ENCODE measurements at regions not wholly inside any gene's neighbourhood (a gene's known extent, or its start where the extent isn't known, plus 50 kb on each side); places are given as distances from the start of the nearest gene placed in this dataset.

DNA sequence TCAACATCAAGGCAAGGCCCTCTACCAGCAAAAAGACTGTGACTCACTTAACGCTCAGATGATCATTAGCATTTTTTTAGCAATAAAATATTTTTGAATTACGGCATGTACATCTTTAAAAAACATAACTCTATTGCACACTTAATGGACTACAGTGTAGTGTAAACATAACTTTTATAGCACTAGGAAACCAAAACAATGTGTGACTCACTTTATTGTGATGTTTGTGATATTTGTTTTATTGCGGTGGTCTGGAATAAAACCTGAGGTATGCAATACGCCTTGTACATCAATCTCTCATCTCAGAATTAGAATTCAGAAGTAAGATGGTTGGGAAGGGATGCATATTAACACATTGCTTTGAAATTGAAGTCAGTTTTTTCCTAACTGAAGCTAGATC is 106.9 kb upstream of the PTCH1 start:
- no peak for DNase-seq (ENCODE audit: low read depth in 2 of 2)

DNA sequence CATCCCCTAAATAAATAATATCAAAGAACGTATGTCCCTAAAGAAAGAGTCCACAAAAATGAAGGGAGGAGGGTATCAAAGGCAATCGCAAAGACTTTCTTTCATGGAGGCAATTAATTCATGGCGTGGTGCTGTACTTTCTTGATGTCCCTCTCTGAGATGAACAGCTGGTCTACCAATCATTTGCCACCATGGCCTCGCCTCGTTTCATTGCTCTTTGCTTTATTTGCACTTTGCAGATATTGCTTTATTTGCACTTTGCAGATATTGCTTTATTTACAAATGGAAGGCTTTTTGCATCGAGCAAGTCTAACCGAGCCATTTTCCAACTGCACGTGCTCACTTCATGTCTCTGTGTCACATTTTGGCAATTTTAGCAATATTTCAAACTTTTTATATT is 104.0 kb upstream of the PTCH1 start:
- DNase-seq (ENCODE audit: low read depth in 2 of 2), result no peak

DNA sequence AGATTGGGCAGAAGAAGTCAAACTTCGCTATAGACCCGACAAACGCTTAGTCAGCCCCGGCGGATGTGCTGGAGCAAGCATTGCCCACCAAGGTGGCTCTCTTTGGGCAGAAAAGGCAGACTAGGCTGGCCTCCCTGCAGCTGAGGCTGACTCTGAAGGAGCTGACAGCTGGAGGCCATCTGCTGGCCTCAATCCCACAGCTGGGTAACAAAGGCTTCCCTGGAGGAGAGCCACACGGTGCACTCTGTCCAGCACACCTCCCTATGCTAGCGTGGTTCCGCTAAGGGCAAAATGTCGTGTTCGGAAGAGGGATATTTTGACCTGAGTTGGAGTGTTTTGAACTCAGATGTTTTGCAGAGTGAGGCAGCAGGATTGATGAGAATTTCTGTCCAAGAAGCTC is 103.5 kb upstream of the PTCH1 start:
- DNase-seq (ENCODE audit: low read depth in 2 of 2), result no peak

DNA sequence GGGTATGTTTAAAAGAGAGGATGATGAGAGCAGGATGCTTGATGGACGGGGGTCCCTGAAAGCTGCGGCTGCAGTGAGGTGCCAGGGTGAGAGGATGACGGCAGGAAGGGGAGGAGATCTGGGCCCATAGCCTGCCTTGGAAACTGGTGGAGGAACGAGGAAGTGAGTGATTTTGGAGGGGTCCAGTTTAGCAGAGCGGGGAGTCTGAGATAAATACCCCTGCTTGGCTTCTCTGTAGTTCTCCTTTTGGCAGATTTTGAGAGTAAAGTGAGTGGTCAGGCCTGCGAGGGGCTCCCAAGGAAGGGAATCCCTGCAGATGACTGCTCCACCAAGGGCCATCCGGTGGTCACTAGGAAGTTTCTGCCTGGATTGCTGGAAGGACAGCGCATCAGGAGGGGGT is 98.5 kb upstream of the PTCH1 start:
- no peak for DNase-seq (ENCODE audit: low read depth in 2 of 2)

DNA sequence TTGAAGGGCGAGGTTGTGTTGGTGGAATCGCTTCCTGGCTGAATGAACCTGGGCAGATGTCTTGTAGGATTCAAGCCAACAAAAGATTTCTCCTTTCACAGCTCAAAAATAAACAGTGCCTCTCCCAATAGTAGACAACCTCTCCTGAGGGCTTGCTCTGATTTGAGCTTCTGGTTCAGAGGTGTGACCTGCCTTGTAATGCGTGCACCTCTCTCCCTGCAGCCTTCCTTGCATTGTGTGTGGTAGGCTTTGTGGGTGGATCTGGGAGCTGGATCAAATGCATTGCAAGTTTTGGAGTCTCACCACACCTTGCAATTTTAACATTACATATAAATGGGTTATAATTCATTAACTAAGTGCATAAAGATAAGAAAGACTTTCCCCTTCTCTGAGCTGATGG is 96.9 kb upstream of the PTCH1 start:
- DNase-seq (ENCODE audit: low read depth in 2 of 2), result no peak

DNA sequence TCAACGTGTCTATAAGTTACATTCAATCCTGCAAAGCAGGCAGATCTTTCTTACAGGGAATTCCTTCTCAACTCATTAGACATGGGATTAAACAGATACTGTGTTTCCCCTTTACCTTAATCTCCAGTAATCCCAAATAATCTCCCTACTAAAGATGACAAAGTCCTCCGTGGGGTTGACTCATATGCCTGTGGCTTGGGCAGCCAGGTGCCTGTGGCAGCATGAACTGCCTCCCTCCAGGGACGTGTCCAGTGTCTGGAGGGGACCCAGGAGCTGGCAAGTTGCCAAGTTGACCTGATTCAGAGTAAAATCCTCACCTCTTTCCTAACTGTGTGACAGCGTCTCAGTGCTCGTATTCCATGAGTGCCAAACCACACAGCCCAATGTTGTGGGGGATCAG is 94.6 kb upstream of the PTCH1 start:
- DNase-seq (ENCODE audit: low read depth in 2 of 2), result no peak

DNA sequence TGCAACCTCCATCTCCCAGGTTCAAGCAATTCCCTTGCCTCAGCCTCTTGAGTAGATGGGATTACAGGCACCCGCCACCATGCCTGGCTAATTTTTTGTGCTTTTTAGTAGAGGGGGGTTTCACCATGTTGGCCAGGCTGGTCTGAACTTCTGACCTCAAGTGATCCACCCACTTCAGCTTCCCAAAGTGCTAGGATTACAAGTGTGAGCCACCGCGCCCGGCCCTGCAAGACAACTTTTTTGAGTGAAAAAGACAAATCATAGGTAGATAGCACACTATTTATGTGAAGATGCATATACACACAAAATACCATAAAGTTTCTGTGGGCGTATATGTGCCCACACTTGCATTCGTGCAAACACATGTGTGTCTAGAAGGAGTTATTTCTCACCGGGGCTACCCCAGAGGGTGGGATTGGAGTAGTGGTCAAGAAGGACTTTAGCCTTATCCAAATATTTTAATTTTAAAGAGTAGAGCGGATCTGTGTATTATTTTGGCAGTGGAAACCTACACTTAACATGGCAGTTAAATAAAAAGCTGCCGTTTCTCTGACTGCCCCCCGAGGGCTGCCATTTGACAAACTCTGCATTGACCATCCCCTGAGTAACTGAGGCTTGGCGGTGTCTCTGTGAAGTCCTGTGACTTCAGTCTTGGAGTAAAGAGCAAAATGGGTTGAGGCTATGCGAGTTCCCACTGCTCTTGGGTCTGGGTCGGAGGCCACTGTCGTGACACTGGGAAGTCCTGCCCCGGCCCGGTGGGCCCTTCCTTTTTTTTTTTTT is 93.4 kb upstream of the PTCH1 start:
- no peak for DNase-seq (ENCODE audit: low read depth in 2 of 2)

DNA sequence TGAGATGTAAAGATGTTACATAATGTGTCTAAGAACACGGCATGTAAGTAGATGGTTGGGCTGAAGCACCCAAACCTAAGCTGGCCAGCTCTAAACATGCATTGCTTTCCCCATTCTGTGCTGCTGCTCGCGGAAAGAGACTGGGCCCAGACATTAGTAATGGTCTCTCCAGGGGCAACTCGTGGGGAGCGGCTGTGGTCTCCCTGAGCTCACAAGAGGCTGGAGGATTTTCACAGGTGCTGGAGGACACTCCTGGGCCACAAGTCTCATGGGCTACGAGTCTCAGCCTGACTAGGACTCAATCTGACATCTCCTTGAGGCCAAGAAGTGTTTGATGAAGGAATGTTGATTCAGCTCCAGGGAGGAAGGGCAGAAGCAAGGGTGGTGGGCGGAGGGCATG is 92.7 kb upstream of the PTCH1 start:
- no peak for DNase-seq (ENCODE audit: low read depth in 2 of 2)

DNA sequence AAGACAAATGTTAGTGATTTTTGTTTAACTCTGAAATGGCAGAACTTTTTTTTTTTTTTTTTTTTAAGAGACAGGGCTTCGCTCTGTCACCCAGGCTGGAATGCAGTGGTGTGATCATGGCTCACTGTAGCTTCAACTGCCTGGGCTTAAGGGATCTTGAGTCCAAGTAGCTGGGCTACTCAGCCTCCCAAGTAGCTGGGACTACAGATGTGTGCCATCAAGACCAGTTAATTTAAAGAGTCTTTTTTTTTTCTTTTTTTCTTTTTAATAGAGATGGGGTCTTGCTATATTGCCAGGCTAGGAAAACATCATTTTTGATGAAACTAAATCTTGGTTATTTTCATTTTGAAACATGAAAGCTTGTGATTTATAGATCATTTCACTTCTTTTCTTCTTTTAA is 91.6 kb upstream of the PTCH1 start:
- DNase-seq (ENCODE audit: low read depth in 2 of 2), result no peak

DNA sequence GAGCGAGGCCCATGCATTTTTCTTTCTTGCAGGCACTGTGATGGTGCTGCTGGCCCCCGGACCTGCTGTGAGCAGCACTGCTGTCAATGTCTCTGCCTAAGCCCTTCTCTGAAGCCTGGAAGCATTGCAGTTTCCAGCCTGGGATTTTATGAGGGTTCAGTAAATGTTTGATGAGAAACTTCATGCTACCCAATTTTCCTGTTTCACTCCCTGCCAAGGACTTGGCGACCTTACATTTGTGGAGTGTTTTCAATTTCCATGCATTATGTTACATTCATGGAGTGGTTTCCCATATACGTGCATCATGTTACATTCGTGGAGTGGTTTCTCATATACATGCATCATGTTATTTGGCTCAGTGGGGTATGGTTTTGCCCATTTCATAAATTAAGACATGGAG is 90.7 kb upstream of the PTCH1 start:
- DNase-seq (ENCODE audit: low read depth in 2 of 2), result no peak

DNA sequence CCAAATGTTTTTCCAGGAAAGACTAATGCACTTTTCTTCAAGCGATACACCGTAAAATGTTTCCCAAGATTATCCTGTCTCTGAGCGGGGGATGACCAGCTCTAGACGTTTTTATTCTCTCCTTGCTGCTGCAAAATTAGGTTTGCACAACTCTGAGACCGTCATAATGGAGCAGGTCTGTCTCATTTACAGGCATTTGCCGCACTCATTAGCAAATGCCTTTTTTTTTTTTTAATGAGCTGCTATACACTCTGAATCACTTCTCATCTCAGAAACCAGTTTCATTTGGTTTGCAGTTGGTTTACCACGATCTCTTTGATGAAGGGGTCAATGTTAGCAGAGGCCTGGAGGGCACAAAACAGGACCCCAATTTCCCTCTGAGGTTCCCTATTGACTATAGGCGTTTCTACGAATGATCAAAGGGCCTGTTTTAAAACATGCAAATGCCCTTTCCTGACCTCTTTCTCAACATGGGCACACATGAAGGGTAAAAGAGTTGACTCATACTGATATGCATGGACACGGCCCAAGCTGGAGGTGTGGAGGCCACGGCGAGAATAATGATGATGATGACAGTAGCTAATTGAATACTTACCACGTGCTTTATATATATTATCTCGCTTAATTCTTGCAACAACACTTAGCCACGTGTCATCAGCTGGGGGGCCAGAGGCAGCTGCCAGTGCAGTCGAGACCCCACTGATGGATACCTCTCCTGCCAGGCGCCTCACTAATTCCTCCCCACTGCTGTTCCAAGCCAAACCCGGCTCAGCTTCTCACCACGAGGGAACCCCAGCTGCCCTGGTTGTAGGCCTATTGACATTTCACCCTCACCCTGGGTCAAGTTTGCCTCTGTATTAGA is 89.9 kb upstream of the PTCH1 start:
- no peak for DNase-seq (ENCODE audit: low read depth in 2 of 2)

DNA sequence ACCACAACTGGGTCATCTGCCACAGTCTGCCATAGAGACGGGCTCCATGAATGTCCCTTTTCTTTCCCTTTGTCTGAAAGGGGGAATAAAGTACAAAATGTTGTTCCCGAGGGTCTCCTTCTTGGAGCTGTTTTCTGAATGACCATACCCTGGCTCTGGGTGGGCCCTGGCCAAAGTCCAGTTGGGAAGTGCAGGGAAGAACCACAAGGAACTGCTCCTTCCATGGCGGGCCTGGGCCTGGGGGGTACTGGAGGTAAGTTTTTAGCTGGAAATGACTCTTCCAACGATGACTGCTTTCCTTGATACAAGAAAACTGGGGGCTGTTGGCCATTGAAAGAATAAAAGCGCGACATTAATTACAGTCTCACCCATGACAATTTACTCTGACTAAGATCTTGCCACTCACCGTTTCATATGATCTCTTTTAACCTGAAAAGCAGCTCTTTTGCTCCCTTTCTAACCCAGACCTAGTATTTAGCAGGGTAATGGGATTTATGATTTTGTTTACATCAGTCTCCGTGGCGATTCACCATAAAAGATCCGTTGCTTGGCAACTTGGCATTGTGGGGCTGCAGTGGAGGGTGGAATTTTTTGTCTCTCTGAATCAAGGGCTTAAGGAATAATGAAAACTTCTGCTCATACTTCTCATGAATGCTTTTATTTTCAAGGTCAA is 89.2 kb upstream of the PTCH1 start:
- no peak for DNase-seq (ENCODE audit: low read depth in 2 of 2)

DNA sequence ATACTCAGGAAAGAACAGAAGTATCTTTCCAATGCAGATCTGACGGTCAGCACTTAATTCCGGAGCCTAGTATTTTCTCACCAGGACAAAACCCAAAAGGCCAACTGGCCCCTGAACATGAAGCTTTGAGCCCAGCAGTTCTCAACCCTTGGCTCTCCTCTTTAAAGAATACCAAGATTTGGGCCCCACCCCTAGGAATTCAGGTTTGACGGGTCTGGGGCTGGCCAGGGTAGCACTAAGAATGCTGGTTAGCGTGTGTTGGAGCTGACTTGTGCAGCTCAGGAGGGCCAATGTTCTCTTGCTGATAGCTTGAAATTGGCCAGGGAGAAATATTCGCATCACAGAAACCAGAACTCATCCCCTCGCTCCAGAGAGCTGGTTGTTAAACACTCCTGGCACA is 88.3 kb upstream of the PTCH1 start:
- DNase-seq (ENCODE audit: low read depth in 2 of 2), result no peak

DNA sequence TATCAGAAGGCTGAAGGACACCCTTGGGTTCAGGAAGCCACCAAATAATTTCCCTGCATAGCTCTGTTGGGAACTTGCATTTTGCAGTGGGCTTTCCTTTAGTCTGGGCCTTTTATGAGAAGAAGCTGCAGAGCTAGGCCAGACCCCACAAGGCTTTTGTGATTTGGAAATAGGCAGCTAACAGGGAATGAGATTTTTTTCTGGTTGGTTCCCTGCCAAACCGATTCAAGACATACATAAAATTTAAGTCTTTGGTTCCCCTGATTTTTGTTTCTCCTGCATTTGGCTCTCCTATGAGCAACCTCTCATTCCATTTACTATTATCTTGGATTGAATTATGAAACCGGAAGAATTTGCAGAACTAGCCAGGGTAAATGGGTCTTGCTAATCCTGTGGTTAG is 81.5 kb upstream of the PTCH1 start:
- no peak for DNase-seq (ENCODE audit: low read depth in 2 of 2)

DNA sequence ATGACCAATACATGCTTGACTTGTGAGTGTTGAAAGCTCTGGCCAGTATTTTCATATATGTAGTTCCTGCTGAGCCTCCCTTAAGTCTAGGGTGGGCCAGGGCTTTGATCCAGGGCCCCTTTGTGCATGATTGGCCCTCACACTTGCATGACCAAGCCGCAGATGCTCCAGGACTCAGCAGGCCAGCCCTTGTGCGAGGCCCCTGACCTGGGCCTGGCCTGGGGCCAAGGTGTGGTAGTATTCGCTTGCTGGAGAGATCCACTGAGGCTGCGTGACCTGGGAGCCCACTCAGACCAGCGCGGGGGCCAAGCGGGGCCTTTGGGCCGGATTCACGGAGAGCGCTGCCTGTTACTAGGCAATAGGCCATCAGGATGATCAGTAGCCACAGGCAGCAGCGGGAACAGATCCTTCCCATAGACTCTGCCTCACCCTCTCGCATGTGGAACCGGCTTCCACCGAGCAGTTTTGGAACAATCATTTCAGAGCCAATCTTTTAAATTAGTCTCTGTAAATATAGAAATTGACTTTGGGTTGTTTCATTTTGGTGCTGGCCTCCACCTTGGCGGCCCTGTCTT is 79.0 kb upstream of the PTCH1 start:
- DNase-seq (ENCODE audit: low read depth in 2 of 2), result no peak

DNA sequence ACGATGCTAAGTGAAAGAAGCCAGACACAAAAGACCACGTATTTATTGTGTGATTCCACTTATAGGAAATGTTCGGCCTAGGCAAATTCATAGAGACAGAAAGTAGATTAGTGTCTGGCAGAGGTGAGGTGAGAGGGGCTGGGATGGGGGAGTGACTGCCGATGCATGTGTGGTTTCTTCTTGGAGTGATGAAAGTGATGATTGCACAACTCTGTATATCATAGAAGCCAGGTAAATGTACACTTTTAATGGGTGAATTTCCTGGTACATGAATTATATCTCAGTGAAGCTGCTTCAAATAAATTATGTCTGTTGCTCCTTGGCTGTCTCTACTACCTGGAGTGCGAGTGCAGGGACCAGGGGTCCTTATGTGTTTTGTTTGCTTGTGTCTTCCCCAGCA is 76.2 kb upstream of the PTCH1 start:
- DNase-seq (ENCODE audit: low read depth in 2 of 2), result no peak

DNA sequence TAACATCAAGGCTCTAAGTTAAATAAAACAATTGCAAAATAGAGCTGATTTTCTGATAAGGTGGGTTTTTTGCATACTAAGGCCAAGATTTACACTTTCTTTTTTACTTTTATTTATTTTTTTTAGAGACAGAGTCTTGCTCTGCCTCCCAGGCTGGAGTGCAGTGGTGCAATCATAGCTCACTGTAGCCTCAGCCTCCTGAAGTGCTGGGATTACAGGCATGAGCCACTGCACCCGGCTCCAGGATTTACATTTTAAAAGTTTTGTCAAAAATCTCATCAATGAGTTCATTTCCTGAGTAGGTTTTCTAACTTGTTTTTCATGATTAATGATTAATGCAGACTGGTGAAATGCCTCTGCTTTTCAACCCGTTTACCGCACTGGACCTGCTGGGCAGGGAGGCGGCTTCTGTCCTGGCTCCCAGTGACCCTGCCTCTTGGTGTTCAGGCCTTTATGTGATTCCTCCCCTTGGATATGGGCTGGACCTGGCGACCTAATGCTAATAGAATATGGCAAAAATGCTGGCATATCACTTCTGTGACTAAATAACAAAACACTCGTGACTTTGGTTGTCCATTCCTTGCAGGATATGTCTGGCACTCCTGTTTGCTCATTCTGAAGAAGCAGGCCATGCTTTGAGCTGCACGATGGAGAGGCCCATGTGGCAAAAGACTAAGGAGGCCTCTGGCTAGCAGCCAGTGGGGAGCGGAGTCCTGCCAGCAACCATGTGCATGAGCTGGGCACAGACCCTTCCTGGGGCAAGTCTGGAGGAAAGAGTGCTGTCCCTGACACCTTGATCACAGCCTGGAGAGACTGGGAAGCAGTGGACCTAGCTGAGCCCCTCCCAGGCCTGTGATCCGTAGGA is 72.2 kb upstream of the PTCH1 start:
- no peak for DNase-seq (ENCODE audit: low read depth in 2 of 2)

DNA sequence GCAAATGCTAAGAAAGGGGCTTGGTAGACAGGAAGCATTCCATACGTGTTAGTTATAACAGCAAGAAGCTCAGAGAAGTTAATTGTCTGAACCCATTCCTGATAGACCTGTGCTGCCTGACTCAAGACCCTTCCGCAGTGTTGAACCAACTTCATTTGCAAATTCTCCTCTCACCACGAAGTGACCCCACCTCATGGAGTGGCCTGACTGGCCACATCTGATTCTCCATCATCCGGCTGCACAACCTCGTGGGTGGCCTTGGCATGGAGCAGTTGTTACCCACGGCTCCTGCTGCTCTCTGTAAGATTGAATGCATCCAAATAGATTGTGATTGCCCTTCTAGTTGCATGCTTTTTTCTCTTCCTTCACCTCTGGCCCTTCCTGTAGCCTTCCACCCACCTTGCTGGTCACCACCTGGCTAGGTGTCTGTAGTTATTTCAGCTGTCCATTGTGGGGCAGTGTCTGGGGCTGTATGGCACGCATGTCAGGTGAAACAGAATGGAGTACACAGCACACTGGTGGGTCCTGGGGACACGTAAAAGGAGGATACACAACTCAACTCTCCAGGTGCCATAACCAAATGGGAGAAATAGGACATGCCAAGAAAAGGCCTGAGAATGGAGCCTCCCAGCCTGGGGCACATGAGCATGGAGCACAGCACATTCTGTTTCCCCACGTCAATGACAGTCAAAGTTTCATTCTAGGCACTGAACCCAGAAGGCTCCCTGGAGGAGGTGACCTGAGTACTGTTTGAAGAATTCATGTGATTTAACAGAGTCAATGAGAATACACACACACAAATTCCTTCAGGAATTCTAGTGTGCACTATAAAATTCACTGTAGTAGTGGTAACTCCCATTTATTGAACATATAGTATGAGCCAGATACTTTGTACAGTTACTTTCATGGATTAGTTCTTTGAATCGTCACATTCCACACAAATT is 70.5 kb upstream of the PTCH1 start:
- no peak for DNase-seq (ENCODE audit: low read depth in 2 of 2)

DNA sequence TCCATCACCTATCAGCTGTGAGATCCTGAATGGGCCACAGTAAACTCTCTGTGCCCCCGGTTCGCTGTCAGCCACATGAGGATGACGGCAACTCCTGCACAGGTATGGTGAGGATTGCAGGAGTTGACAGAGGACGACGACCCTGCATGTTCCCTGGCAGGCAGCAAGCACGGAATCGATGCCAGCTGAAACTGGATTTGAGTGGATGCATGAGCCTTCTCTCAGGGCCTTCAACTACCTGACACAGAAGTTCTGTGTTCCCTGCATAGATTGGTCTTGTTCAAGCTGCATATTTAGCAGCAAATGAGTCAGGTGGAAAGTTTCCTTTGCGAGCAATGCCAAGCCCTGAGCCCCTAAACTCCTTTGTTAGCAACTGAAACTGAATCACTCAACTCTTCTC is 69.6 kb upstream of the PTCH1 start:
- no peak for DNase-seq (ENCODE audit: low read depth in 2 of 2)

DNA sequence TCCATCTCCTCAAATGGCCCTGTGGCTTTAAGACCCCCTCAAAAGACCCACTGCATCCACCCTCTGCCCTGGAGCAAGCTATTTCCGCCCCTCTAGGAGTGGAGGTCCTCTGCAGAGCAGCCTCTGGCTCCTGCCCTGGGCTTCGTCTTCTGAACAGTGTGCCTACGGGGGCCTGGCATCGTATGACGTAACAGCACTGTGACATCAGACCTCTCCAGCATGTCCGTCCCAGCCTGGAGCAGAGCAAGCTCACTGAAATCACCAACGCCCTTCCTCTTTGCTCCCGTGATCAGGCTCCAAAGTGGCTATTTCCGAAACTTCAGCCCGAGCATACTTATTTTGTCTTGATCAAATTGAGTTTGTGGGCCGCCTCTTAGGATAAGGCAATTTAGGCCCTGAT is 69.1 kb upstream of the PTCH1 start:
- no peak for DNase-seq (ENCODE audit: low read depth in 2 of 2)
